ENCODE measurements at regions not wholly inside any gene's neighbourhood (a gene's known extent, or its start where the extent isn't known, plus 50 kb on each side); places are given as distances from the start of the nearest gene placed in this dataset.
"Not testable (repeated sequence)": the region's sequence is repeated elsewhere in the genome, so short reads cannot be mapped to it uniquely, and the experiment has no call there.

DNA sequence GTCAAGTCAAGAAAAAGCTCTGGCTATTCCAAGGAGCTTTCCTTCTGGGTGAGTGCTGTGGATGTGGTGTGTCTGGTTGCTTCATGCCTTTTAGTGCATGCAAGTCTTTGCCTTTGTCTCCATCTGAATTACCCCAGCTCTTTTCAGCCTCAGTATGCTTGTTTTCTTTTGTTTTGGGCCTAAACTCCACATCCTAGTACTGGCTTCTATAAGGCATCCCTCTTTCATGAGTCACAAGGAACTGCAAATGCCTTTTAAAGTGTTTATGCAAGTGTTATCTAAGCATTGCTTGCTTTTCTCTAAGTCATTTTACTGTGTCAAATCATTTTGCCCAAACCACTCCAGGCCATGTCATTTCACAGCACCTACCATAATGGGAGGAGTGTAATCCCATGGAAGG, 132.1 kb downstream of the PLCE1 start:
- peak; percentile 94 for DNase-seq (ENCODE audit: low read depth)

- peak; percentile 82 for DNase-seq (ENCODE audit: low read depth)
Observed at GRCh38 chr10:94129393-94130130, 135.8 kb downstream of the PLCE1 start.

DNA sequence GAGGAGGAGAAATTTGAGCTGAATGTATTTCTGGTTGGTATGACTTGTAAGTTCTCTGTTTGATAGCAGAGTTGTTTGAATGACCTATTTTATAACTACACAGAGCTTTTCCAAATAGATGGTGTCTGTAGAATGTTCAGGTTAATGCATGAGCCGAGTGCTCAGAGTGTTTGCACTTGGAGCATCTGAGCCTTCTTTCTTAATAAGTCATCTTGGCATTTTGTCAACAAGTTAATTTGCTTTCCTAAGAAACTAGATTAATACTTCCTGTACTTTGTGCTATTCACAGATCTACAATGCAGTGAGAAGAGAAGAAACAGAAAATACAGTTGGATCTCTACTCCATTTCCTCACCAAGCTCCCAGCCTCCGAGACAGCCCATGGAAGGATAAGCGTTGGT, 138.2 kb downstream of the PLCE1 start:
- peak; percentile 84 for DNase-seq (ENCODE audit: low read depth)

- DNase-seq (ENCODE audit: low read depth), result peak; percentile 76
Observed at GRCh38 chr10:94133239-94133638, 139.5 kb downstream of the PLCE1 start.

- peak; percentile 26 for DNase-seq (ENCODE audit: low read depth)
Observed at GRCh38 chr10:94137747-94138146, 144.0 kb downstream of the PLCE1 start.

DNA sequence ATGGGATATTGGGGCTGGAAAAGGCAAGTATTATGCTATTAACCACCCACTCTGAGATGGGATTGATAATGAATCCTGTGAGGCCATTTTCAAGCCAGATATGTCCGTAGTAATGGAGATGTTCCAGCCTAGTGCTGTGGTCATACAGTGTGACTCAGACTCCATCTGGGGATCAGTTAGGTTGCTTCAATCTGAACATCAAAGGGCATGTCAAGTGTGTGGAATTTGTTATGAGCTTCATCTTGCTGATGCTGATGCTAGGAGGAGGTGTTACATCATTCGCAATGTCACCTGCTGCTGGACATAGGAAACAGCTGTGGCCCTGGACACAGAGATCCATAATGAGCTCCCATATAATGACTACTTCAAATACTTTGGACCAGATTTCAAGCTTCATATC, 144.7 kb downstream of the PLCE1 start:
- peak; percentile 58 for DNase-seq (ENCODE audit: low read depth)

- peak; percentile 63 for DNase-seq (ENCODE audit: low read depth)
Observed at GRCh38 chr10:94143261-94143660, 149.5 kb downstream of the PLCE1 start.

GRCh38 chr10:94146313-94146712, 152.6 kb downstream of the PLCE1 start:
- DNase-seq (ENCODE audit: low read depth), result no peak

DNA sequence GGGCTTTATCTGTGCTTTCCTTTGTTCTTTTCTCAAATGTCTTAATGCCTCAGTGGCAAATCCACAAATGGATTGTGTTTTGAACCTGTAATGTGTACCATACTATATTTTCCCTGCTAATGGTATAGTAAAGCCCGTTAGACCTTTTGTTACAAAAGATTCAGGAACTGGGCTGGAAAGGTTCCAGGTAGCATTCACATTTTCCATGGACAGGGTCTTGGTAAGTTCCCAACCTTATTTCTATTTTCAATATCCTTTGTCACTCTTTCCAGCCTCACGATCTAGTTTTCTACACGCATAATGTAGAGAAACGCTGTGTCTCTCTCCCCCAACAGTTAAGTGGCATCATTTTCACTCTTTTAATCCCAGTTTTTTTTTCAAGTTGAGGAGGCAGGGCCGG, 153.0 kb downstream of the PLCE1 start:
- DNase-seq (ENCODE audit: low read depth), result no peak

DNA sequence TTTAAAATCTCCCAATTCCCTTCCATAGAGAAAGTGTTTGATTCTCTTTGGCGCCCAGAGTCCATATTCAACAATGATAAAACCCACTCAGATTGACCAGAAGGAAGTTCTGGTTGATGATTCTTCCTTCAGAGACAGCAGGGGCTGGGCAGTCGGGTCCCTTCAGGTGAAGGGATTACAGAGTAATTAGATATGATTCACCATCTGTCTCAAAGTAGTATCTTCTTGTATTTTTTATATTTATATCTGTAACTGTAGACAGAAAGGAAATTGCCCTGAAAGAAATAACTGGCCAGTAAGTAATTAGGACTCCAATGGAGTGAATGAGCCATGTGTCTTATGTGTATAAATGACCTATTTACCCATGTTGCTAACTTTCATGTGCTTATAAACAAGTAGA, 156.0 kb downstream of the PLCE1 start:
- DNase-seq (ENCODE audit: low read depth), result no peak

- no peak for DNase-seq (ENCODE audit: low read depth)
Observed at GRCh38 chr10:94150541-94151184, 156.9 kb downstream of the PLCE1 start.

GRCh38 chr10:94155722-94156271, 162.1 kb downstream of the PLCE1 start:
- peak; percentile 55 for DNase-seq (ENCODE audit: low read depth)

GRCh38 chr10:94156453-94156852, 162.7 kb downstream of the PLCE1 start:
- DNase-seq (ENCODE audit: low read depth), result peak; percentile 17

- DNase-seq (ENCODE audit: low read depth), result not testable (repeated sequence)
Observed at GRCh38 chr10:94165158-94165611, 171.5 kb downstream of the PLCE1 start.

DNA sequence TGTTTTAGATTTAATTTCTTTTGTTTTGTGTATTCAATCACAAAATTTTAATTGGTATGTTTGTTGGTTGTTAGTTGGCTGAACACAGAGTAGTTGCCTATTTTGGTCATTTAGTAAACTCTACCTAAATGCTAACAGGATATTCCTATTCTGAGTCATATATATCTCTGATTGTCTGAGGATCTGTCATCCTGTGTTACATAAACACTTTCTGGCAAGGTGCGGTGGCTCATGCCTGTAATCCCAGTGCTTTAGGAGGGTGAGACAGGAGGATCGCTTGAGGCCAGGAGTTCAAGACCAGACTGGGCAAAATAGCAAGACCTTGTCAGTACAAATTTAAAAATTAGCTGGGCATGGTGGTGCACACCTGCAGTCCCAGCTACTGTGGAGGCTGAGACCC, 178.6 kb downstream of the PLCE1 start:
- peak; percentile 25 for DNase-seq (ENCODE audit: low read depth)

GRCh38 chr10:94173594-94173993, 179.9 kb downstream of the PLCE1 start:
- no peak for DNase-seq (ENCODE audit: low read depth)

DNA sequence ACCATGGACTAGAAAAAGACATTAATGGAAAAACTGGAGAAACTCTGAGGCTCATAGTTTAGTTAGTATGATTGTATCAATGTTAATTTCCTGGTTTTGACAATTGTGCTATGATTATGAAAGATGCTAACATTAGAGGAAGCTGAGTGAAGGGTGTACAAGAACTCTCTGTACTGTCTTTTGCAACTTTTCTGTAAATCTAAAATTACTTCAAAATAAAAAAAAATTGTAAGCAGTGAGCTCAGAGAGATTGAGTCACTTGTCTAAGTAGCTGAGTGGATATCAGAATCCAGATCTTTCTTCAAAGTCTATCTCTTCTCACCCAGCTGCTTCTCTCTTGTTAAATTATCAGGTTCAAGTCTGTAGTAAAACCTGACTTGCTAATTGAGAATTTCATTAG, 181.1 kb downstream of the PLCE1 start:
- no peak for DNase-seq (ENCODE audit: low read depth)

- peak; percentile 53 for DNase-seq (ENCODE audit: low read depth)
Observed at GRCh38 chr10:94178475-94179253, 184.1 kb downstream of the NOC3L start.

DNA sequence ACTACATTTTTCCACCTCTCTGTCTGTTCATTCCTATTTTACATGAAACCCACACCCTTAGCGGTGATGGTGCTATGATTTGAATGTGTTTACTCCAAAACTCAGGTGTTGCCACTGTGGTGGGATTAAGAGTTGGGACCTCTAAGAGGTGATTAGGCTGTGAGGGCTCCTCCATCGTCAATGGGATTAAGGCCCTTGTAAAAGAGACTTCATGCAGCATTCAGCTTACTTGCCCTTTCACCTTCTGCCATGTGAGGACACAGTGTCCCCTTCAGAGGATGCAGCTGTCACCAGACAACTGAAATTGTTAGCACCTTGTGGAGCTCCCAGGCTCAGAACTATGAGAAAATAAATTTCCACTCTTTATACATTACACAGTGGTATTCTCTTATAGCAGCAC, 182.2 kb downstream of the NOC3L start:
- no peak for DNase-seq (ENCODE audit: low read depth)

- peak; percentile 98 for DNase-seq (ENCODE audit: low read depth)
Observed at GRCh38 chr10:94183666-94184264, 179.0 kb downstream of the NOC3L start.

- DNase-seq (ENCODE audit: low read depth), result no peak
Observed at GRCh38 chr10:94186722-94187121, 176.0 kb downstream of the NOC3L start.

DNA sequence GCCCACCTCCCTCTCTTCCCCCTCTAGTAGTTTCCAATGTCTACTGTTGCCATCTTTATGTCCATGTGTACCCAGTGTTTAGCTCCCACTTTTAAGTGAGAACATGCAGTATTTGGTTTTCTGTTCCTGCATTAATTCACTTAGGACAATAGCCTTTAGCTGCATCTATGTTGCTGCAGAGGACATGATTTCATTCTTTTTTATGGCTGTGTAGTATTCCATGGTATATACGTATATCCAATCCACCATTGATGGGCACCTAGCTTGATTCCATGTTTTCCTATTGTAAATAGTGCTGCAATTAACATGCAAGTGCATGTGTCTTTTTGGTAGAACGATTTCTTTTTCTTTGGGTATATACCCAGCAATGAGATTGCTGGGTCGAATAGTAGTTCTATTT, 170.4 kb downstream of the NOC3L start:
- no peak for DNase-seq (ENCODE audit: low read depth)

All from EH (cell line).